ENCODE measurements at regions not wholly inside any gene's neighbourhood (a gene's known extent, or its start where the extent isn't known, plus 50 kb on each side); places are given as distances from the start of the nearest gene placed in this dataset.

- TF ChIP-seq, protein P1, sequence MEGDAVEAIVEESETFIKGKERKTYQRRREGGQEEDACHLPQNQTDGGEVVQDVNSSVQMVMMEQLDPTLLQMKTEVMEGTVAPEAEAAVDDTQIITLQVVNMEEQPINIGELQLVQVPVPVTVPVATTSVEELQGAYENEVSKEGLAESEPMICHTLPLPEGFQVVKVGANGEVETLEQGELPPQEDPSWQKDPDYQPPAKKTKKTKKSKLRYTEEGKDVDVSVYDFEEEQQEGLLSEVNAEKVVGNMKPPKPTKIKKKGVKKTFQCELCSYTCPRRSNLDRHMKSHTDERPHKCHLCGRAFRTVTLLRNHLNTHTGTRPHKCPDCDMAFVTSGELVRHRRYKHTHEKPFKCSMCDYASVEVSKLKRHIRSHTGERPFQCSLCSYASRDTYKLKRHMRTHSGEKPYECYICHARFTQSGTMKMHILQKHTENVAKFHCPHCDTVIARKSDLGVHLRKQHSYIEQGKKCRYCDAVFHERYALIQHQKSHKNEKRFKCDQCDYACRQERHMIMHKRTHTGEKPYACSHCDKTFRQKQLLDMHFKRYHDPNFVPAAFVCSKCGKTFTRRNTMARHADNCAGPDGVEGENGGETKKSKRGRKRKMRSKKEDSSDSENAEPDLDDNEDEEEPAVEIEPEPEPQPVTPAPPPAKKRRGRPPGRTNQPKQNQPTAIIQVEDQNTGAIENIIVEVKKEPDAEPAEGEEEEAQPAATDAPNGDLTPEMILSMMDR (IDR thresholded peaks at IDR 0.05; ENCODE audit: unreplicated experiment) = no peak
- BruUV-seq (replicated peaks) = no TSS peak
- Mint-ChIP-seq H3K4me1 (ENCODE audit: insufficient read depth, unreplicated experiment) (peaks cover 21% of the 10 kb centered on the region), H3K27me3 (ENCODE audit: insufficient read depth, unreplicated experiment) (no peaks in the 10 kb centered on the region), H3K27ac (ENCODE audit: low read depth, unreplicated experiment) (no peak overlapping the region), H3K9me3 (ENCODE audit: unreplicated experiment) (no peaks in the 10 kb centered on the region), H3K36me3 (ENCODE audit: insufficient read depth, unreplicated experiment) (no peaks in the 10 kb centered on the region), H3K4me3 (ENCODE audit: unreplicated experiment) (no peak overlapping the region)
- intact Hi-C loops (cut with micrococcal nuclease) = no loop called here
- POLR2A ChIA-PET = no interaction called here
- CTCF ChIA-PET = interaction anchor here (0.5 to 1.4 kb wide), 3 partner anchors 24 to 88 kb away, joined by 3 to 5 read pairs (median 3); no protein-coding TSS in a partner anchor
- DNase-seq (ENCODE audit: unreplicated experiment) = no peak
Observed at GRCh38 chr10:58897236-58897635, 279.2 kb upstream of the PHYHIPL start.

DNA sequence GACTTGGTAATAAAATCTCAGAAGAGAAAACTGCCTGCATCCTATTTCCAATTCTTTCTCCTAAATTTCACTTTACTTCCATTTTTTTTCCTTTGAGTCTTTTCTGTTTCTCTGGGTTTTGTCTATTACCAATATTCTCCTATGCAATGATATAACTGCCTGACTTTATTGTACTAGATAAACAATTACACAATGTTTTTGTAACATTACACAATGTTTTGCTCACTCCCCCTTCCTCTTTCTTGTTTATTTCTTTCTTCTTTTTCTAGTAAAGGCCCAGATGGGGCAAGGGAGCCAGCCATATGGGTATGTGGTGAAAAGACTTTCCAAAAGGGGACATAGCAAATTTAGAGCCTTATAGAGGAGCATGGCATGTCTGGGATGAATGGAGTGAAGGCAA, 278.7 kb upstream of the PHYHIPL start:
- ChIA-PET POLR2A (no interaction called here), CTCF (interaction anchor here (1.3 kb wide), 1 partner anchor 89 kb away, joined by 3 read pairs; no protein-coding TSS in a partner anchor)
- TF ChIP-seq, protein P1 (IDR thresholded peaks at IDR 0.05; ENCODE audit: unreplicated experiment) = no peak
- no peaks in the 10 kb centered on the region for H3K36me3 Mint-ChIP-seq (ENCODE audit: insufficient read depth, unreplicated experiment)
- H3K4me1 Mint-ChIP-seq (ENCODE audit: insufficient read depth, unreplicated experiment) = peaks cover 21% of the 10 kb centered on the region
- H3K27me3 Mint-ChIP-seq (ENCODE audit: insufficient read depth, unreplicated experiment) = no peaks in the 10 kb centered on the region
- peak; percentile 24 for DNase-seq (ENCODE audit: unreplicated experiment)
- intact Hi-C loops (cut with micrococcal nuclease) = no loop called here
- no peak overlapping the region for H3K27ac Mint-ChIP-seq (ENCODE audit: low read depth, unreplicated experiment)
- no peak overlapping the region for H3K4me3 Mint-ChIP-seq (ENCODE audit: unreplicated experiment)
- H3K9me3 Mint-ChIP-seq (ENCODE audit: unreplicated experiment) = peaks cover under 1% of the 10 kb centered on the region
- BruUV-seq (replicated peaks) = no TSS peak

GRCh38 chr10:58898854-58899573, 277.4 kb upstream of the PHYHIPL start:
- Mint-ChIP-seq H3K27ac (ENCODE audit: low read depth, unreplicated experiment) (no peak overlapping the region), H3K9me3 (ENCODE audit: unreplicated experiment) (peaks cover 8% of the 10 kb centered on the region), H3K36me3 (ENCODE audit: insufficient read depth, unreplicated experiment) (no peaks in the 10 kb centered on the region), H3K4me3 (ENCODE audit: unreplicated experiment) (no peak overlapping the region), H3K27me3 (ENCODE audit: insufficient read depth, unreplicated experiment) (no peaks in the 10 kb centered on the region), H3K4me1 (ENCODE audit: insufficient read depth, unreplicated experiment) (peaks cover 21% of the 10 kb centered on the region)
- intact Hi-C loops (cut with micrococcal nuclease) = no loop called here
- POLR2A ChIA-PET = interaction anchor here (1.0 kb wide), 1 partner anchor 116 kb away, joined by 3 read pairs; no protein-coding TSS in a partner anchor
- CTCF ChIA-PET = interaction anchor here (0.7 to 1.0 kb wide), 2 partner anchors 53 to 126 kb away, joined by 3 to 4 read pairs; no protein-coding TSS in a partner anchor
- TF ChIP-seq, protein P1 (IDR thresholded peaks at IDR 0.05; ENCODE audit: unreplicated experiment) = no peak
- BruUV-seq (replicated peaks) = no TSS peak
- DNase-seq (ENCODE audit: unreplicated experiment) = peak; percentile 31

DNA sequence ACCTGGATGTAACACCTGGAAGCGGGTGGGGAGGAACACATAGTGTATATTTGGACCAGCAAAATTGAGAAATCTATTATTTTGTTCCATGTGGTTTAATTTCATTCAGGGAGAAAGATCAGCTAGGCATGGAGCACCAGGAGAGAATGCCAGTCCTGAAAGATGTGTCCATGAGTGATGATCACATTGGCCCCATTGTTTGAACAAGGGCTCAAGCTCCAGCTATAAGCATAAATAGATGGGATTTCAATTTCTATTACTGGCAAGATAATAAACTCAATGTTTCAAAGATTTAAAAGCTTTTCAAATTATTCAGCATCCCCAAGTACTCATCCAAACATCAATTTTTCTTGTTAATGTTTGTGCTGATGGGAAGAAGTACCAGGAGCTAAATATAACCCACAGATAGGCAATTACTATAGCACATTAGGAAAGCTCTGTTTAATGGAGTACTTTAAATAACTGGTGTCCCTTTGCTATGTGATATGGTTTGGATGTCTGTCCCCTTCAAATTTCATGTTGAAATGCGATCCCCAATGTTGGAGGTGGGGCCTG, 275.3 kb upstream of the PHYHIPL start:
- no TSS peak for BruUV-seq (replicated peaks)
- Mint-ChIP-seq H3K36me3 (ENCODE audit: insufficient read depth, unreplicated experiment) (no peaks in the 10 kb centered on the region), H3K27ac (ENCODE audit: low read depth, unreplicated experiment) (no peak overlapping the region), H3K27me3 (ENCODE audit: insufficient read depth, unreplicated experiment) (no peaks in the 10 kb centered on the region), H3K4me1 (ENCODE audit: insufficient read depth, unreplicated experiment) (peaks cover 21% of the 10 kb centered on the region), H3K9me3 (ENCODE audit: unreplicated experiment) (peaks cover 8% of the 10 kb centered on the region), H3K4me3 (ENCODE audit: unreplicated experiment) (no peak overlapping the region)
- CTCF ChIA-PET = interaction anchor here (0.5 to 1.4 kb wide), 4 partner anchors 28 to 399 kb away, joined by 3 to 7 read pairs (median 4); no protein-coding TSS in a partner anchor
- intact Hi-C loops (cut with micrococcal nuclease) = no loop called here
- TF ChIP-seq, protein P1 (IDR thresholded peaks at IDR 0.05; ENCODE audit: unreplicated experiment) = no peak
- POLR2A ChIA-PET = interaction anchor here (0.9 kb wide), 1 partner anchor 19 kb away, joined by 3 read pairs; no protein-coding TSS in a partner anchor
- DNase-seq (ENCODE audit: unreplicated experiment) = no peak
